MM.1S (cell line): ENCODE measurements at regions not wholly inside any gene's neighbourhood (a gene's known extent, or its start where the extent isn't known, plus 50 kb on each side); places are given as distances from the start of the nearest gene placed in this dataset.

ENCODE experiments used
- EZH2 ChIP-seq: fragments of 300-600 bp; sonication (generic); optimal IDR thresholded peaks from 2 replicates; pipeline ENCODE3; 2017; ENCODE audit warnings: low read depth, mild to moderate bottlenecking, antibody characterized with exemption, low read length, mixed read lengths
- TF ChIP-seq, protein P1 (sequence below): fragments of 300-600 bp; sonication (generic); IDR thresholded peaks from 2 replicates; pipeline ENCODE4 v1.5.1; 2016; ENCODE audit warnings: antibody characterized with exemption, low read length, mixed read lengths

DNA sequence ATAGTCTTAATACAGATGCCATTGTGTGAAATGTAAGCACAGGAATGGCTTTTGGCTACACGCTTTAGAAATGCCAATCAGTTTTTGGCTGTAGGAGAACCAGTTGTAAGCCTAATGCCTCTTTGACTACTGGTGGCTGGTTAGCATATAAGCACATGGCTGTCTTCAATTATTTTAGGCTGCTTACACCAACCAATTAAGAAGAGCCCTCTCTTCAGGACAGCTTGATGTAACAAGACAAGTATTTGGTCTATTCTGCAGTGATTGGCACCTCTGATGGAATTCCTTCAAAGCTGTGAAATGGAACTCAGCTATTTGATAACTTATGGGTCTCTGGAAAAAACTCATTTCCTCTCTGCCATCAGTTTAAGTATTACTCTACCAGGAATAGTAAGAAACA, 680.1 kb upstream of the FSHR start:
- TF ChIP-seq, protein P1, sequence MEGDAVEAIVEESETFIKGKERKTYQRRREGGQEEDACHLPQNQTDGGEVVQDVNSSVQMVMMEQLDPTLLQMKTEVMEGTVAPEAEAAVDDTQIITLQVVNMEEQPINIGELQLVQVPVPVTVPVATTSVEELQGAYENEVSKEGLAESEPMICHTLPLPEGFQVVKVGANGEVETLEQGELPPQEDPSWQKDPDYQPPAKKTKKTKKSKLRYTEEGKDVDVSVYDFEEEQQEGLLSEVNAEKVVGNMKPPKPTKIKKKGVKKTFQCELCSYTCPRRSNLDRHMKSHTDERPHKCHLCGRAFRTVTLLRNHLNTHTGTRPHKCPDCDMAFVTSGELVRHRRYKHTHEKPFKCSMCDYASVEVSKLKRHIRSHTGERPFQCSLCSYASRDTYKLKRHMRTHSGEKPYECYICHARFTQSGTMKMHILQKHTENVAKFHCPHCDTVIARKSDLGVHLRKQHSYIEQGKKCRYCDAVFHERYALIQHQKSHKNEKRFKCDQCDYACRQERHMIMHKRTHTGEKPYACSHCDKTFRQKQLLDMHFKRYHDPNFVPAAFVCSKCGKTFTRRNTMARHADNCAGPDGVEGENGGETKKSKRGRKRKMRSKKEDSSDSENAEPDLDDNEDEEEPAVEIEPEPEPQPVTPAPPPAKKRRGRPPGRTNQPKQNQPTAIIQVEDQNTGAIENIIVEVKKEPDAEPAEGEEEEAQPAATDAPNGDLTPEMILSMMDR = no peak
- TF ChIP-seq EZH2 = no peak
